Rectal smooth muscle tissue (tissue), 1 donor: ENCODE measurements at regions not wholly inside any gene's neighbourhood (a gene's known extent, or its start where the extent isn't known, plus 50 kb on each side); places are given as distances from the start of the nearest gene placed in this dataset.

Experiments used
- H3K27ac ChIP-seq: one replicate; pipeline ENCODE4 v1.7.0; 2013; ENCODE audit warnings: low read depth, low read length, inconsistent platforms
- H3K27me3 ChIP-seq: one replicate; pipeline ENCODE4 v1.7.0; 2013; ENCODE audit warnings: low read length; ENCODE audit not compliant: control insufficient read depth, insufficient read depth
- H3K36me3 ChIP-seq: one replicate; pipeline ENCODE4 v1.7.0; 2013; ENCODE audit warnings: low read length; ENCODE audit not compliant: control insufficient read depth, insufficient read depth
- H3K4me1 ChIP-seq: one replicate; pipeline ENCODE4 v1.7.0; 2013; ENCODE audit warnings: low read length; ENCODE audit not compliant: control insufficient read depth, insufficient read depth
- H3K4me3 ChIP-seq: one replicate; pipeline ENCODE4 v1.7.0; 2013; ENCODE audit warnings: low read length
- H3K9ac ChIP-seq: one replicate; pipeline ENCODE4 v1.7.0; 2013; ENCODE audit warnings: low read length

DNA sequence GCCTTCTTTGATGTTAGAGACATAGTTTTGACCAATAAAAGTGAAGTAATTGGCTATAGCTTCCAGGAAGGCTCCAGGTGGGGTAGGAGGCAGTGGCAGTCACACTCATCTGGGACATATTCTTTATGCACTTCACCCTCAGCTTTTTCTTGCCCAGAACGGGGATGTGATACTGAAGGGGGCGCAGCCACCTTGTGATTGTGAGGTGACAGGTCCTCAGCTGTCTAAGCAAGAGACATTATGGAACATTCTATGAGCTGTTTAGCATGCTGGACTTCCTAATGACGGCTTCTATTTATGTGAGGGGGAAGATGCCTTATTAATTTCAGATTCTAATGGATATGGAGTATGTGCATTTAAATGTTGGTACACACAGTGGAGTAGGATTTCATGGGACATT, 151.3 kb upstream of the ZFP64 start:
- H3K27ac ChIP-seq, result no peak overlapping the region
- no peaks in the 10 kb centered on the region for H3K36me3 ChIP-seq
- no peaks in the 10 kb centered on the region for H3K27me3 ChIP-seq
- no peaks in the 10 kb centered on the region for H3K4me1 ChIP-seq
- H3K4me3 ChIP-seq, result no peak overlapping the region
- no peak overlapping the region for H3K9ac ChIP-seq

DNA sequence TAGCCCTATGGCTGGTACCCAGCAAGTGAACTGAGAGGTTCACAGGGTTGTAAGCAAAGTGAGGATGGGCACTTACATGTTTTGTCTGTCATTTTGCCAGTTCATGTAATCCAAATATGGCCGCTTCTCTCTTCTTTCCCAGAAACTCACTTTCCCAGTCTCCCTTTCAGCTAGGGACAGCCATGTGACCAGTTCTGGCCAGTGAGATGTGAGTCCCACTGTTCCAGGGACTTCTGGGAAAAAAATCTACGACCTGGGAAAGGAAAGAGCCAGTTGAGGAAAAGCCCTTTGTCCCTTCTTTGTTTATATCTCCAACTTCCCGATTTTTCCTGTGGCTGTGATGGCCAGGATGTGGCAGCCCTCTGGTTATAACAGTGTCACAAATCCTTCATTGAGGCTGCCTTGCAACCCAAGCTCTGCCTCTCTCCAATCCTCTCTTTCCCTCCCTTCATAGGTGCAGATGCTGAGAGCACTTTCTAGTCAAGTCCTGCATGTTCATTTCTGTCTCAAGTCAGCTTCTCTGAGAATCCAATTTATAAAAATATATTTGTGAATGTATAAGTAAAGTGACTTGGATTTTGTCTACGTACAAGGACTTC, 148.6 kb upstream of the ZFP64 start:
- H3K27ac ChIP-seq, result no peak overlapping the region
- no peaks in the 10 kb centered on the region for H3K4me1 ChIP-seq
- no peak overlapping the region for H3K9ac ChIP-seq
- H3K36me3 ChIP-seq, result no peaks in the 10 kb centered on the region
- no peaks in the 10 kb centered on the region for H3K27me3 ChIP-seq
- H3K4me3 ChIP-seq, result no peak overlapping the region

DNA sequence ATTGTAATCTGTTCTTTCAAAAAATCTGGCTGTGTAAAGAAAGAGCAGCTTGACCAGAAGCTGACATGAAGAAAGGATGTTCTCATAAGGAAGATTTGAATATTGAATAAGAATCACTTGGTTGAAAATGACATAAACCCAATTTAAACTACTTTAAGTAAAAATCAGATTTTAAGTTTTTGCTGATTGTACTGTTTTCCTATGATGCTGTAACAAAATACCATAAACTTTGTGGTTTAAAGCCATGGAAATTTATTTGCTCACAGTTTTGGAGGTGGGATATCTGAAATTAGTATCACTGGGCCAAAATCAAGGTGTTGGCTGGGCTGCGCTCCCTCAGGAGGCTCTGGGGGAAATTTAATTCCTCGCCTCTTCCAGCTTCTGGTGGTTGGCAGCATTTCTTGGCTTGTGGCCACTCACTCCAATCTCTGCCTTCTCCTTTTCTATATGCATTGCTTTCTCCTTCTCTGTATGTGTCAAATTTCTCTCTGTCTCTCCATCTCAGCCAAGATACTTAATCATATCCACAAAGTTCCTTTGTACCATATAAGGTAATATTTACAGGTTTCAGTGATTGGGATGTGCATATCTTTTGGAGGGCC, 141.2 kb upstream of the ZFP64 start:
- H3K9ac ChIP-seq, result no peak overlapping the region
- no peak overlapping the region for H3K4me3 ChIP-seq
- H3K36me3 ChIP-seq, result no peaks in the 10 kb centered on the region
- no peaks in the 10 kb centered on the region for H3K27me3 ChIP-seq
- H3K4me1 ChIP-seq, result no peaks in the 10 kb centered on the region
- no peak overlapping the region for H3K27ac ChIP-seq

DNA sequence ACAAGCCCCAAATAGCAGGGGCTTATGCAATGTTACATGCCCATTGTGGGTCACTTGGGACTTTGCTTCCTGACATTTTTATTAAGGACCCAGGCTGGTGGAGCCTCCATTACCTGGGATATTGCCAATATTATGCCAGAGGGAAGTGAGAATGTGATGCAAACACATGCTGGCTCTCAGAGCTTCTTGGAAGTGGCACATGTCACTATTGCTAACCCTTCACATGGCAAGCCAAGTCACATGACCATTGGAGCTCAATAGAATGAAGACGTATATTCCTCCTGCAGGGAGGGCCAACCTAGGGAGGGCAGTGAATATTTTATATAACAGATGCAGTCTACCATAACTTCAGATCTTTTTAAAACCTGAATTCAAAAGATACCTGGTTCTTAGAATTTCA, 140.7 kb upstream of the ZFP64 start:
- no peaks in the 10 kb centered on the region for H3K36me3 ChIP-seq
- no peaks in the 10 kb centered on the region for H3K4me1 ChIP-seq
- no peak overlapping the region for H3K4me3 ChIP-seq
- no peak overlapping the region for H3K9ac ChIP-seq
- no peaks in the 10 kb centered on the region for H3K27me3 ChIP-seq
- no peak overlapping the region for H3K27ac ChIP-seq

DNA sequence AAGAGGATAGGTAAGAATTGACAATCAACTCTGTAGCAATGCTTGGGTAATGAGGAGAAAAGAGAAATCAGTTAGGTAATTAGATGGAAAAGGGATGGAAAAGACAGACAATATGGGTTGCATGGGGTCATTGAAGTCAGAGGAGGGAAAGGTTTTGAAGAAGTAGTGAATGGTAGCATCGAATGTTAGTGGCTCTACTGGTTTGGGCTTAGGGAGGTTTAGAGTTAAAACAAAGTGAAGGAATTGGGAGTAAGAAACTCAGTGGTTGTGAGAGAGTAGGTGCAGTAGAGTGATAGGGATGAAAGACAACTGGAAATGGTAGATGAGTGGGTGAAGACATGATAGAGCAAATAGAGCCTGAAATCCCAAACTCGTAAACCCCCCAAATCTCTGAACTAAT, 140.1 kb upstream of the ZFP64 start:
- Histone ChIP-seq H3K27ac (no peak overlapping the region), H3K4me3 (no peak overlapping the region), H3K27me3 (no peaks in the 10 kb centered on the region), H3K9ac (no peak overlapping the region), H3K4me1 (no peaks in the 10 kb centered on the region), H3K36me3 (no peaks in the 10 kb centered on the region)

DNA sequence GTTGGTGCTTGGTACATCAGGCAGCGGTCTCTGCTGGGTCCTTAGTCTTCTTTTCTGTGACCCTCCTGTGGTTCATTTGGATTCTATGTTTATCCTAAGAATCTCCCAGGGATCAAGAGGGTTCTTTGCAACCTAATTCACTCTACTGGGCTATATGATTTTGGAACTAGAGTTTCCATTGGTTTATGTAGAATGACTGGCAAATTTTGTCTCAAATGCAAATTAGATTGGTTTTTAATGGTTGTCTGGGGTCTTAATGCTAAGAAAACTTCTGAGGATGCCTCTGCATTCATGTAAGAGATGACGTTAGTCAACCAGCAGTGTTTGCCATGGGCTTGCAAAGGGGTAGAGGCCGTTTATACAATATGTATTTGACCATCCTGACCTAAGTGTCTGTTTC, 129.8 kb upstream of the ZFP64 start:
- no peak overlapping the region for H3K4me3 ChIP-seq
- no peak overlapping the region for H3K27ac ChIP-seq
- no peaks in the 10 kb centered on the region for H3K27me3 ChIP-seq
- H3K4me1 ChIP-seq, result no peaks in the 10 kb centered on the region
- no peak overlapping the region for H3K9ac ChIP-seq
- H3K36me3 ChIP-seq, result no peaks in the 10 kb centered on the region

DNA sequence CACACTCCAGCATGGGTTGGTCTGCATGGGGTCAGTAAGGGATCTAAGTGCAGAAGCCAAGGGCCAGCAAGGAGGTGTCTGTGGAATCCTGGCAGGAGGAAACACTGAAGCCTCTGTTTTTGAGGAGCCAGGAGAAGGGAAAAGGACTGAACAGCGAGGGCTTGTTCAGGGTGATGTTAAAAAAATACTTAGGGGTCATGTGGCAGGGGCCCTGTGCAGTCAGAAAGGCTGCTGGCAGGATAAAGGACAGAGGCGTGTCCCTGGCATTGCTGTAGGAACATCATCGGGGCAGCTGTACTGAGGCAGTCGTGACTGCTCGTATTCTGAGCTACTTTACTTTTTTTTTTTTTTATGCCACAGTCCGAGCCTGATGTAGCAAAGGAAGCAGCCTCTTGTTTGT, 127.1 kb upstream of the ZFP64 start:
- H3K4me1 ChIP-seq, result no peaks in the 10 kb centered on the region
- no peaks in the 10 kb centered on the region for H3K27me3 ChIP-seq
- H3K36me3 ChIP-seq, result no peaks in the 10 kb centered on the region
- no peak overlapping the region for H3K27ac ChIP-seq
- H3K4me3 ChIP-seq, result no peak overlapping the region
- no peak overlapping the region for H3K9ac ChIP-seq

DNA sequence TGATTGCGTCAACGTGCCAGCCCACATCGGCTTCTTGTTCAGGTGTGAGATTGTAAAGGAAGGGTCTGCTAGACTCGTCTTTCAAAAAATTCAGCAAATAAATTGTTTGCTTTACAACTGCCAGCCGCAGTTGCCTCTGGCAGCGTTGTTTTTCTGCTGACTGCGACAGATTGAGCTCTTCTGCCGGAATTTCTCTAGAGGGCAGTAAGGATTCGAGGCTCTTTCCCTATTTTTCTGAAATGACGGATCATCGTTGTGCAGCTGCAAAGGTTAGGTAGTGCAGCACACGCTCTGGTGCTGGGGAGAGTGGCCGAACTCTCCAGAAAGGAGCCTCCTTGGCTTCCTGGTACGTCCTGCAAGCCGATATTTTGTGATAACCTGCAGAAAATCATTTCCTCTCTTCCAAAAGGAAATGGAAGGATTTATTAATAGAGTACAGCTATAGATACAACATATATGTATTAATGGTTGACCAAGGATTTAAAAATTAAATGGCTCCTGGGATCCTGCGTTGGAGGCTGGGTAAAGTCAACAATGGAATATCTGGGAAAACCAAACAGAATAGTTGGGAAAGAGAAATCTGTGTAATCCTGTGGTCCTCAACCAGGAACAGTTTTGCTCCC, 121.9 kb upstream of the ZFP64 start:
- Histone ChIP-seq H3K4me3 (no peak overlapping the region), H3K27ac (no peak overlapping the region), H3K4me1 (no peaks in the 10 kb centered on the region), H3K9ac (no peak overlapping the region), H3K36me3 (no peaks in the 10 kb centered on the region), H3K27me3 (no peaks in the 10 kb centered on the region)

DNA sequence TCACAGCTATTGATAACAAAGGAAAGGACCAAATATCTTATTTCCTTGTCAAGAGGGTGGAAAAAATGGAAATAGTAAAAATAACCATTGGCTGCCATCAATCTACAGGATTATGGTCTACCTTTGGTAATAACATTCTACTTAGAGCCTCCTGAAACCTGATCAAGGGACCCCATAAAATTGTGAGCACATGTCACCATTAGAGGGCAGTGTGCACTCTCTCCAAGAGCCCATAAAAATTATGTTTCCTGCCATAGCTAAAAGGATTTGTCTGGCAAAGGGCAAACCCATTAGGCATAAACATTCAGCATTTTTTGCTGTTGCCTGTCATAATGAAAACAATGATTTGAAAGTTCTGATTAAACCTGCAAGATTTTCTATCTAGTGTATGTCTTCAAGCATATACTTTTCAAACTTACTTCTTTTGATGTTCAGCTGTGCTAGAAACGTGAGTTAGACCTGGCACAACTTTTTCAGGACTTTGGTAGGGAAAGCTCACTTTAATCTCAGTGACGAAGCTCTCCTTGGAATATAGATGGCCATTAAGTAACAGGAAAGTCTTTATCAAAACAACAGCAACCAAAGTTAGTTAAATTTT, 120.7 kb upstream of the ZFP64 start:
- H3K27ac ChIP-seq, result no peak overlapping the region
- H3K9ac ChIP-seq, result no peak overlapping the region
- no peaks in the 10 kb centered on the region for H3K4me1 ChIP-seq
- no peaks in the 10 kb centered on the region for H3K36me3 ChIP-seq
- no peak overlapping the region for H3K4me3 ChIP-seq
- H3K27me3 ChIP-seq, result no peaks in the 10 kb centered on the region

DNA sequence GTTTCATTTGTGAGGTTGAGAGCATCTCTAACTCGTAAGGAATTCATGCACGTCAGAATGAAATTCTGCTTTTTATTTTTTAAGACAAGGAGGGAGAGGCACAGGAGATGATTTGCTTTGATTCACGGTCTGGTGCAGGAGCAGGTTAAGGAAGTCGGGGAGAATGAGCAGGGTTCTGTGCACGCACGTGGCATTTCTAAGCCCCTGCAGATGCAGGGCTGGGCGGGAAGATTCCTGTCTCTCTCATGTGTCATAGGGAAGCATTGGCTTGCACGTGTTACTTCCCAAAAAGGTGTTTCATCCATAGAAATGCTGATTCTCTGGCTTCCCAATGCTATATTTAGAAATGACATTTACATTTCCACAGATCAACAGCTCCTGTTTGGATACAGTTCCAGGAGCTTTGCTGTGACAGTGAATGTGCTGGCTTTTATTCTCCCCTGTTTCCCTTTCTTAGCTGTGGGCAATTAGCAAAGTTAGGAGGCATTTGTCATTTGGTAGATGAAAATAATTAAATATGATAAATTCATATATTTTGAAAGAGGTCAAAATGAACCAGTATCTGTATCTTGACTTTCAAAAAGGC, 119.7 kb upstream of the ZFP64 start:
- no peak overlapping the region for H3K9ac ChIP-seq
- H3K27ac ChIP-seq, result no peak overlapping the region
- H3K4me3 ChIP-seq, result no peak overlapping the region
- no peaks in the 10 kb centered on the region for H3K4me1 ChIP-seq
- no peaks in the 10 kb centered on the region for H3K27me3 ChIP-seq
- H3K36me3 ChIP-seq, result no peaks in the 10 kb centered on the region

DNA sequence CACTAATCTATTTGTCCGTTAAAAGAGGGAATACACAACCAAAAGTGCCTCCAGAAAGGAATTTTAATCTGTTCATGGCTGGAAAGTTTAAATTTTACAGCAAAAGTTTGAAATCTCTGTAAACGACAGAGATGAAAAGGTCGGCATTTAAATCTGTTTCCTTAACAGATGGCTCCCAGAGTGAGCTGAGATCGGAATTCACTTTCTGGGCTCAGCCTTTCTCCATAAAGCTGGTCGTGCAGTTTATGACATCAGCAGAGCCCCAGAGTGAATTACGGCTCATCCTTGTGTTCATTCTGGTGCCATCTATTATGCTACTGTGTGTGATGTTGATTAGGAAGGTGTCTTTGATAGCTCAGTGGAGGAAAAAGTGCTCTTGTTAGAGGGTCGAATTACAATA, 117.6 kb upstream of the ZFP64 start:
- Histone ChIP-seq H3K27ac (no peak overlapping the region), H3K4me1 (no peaks in the 10 kb centered on the region), H3K36me3 (no peaks in the 10 kb centered on the region), H3K4me3 (no peak overlapping the region), H3K27me3 (no peaks in the 10 kb centered on the region), H3K9ac (no peak overlapping the region)

DNA sequence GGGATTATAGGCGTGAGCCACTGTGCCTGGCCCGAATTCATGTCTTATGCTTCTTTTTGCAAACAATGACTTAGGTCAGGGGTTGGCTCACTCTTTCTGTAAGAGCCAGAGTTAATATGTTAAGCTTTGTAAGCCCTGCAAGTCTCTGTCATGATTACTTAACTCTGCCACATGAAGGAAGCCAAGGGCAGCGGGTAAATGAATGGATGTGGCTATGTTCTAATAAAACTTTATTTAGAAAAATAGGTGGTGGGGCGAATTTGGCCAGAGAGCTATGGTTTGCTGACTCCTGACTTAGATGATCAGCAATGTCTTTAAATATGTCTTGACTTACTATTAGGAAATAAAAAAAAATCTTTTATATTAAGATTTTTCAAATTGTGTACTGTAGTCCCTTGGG, 114.9 kb upstream of the ZFP64 start:
- Histone ChIP-seq H3K9ac (no peak overlapping the region), H3K4me3 (no peak overlapping the region), H3K27me3 (no peaks in the 10 kb centered on the region), H3K27ac (no peak overlapping the region), H3K36me3 (no peaks in the 10 kb centered on the region), H3K4me1 (no peaks in the 10 kb centered on the region)
